H9 (cell line): ENCODE measurements at regions not wholly inside any gene's neighbourhood (a gene's known extent, or its start where the extent isn't known, plus 50 kb on each side); places are given as distances from the start of the nearest gene placed in this dataset.

Source experiments
- DNase-seq: peaks from one replicate; pipeline ENCODE4 v3.0.0-alpha.2; 2017
- H2AFZ ChIP-seq: one replicate; pipeline ENCODE4 v1.6.1; 2013; ENCODE audit warnings: mild to moderate bottlenecking, low read length, control low read depth, moderate library complexity
- H2AK5ac ChIP-seq: 2 replicates; pipeline ENCODE4 v1.6.1; 2013; ENCODE audit warnings: low read length, control low read depth, mixed read lengths; ENCODE audit not compliant: insufficient read length
- H2BK120ac ChIP-seq: one replicate; pipeline ENCODE4 v1.6.1; 2013; ENCODE audit warnings: low read depth, mild to moderate bottlenecking, low read length, control low read depth, inconsistent platforms; ENCODE audit not compliant: poor library complexity, severe bottlenecking
- H2BK12ac ChIP-seq: 2 replicates; pipeline ENCODE4 v1.6.1; 2013; ENCODE audit warnings: low read length, control low read depth, mixed read lengths, low read depth; ENCODE audit not compliant: insufficient read length
- H2BK15ac ChIP-seq: 2 replicates; pipeline ENCODE4 v1.6.1; 2013; ENCODE audit warnings: low read depth, low read length, control low read depth
- H2BK20ac ChIP-seq: one replicate; pipeline ENCODE4 v1.6.1; 2013; ENCODE audit warnings: low read depth, mild to moderate bottlenecking, low read length, control low read depth, inconsistent platforms; ENCODE audit not compliant: poor library complexity, severe bottlenecking
- H2BK5ac ChIP-seq: 2 replicates; pipeline ENCODE4 v1.6.1; 2013; ENCODE audit warnings: low read length, control low read depth, mixed read lengths; ENCODE audit not compliant: insufficient read length
- H3K14ac ChIP-seq: 2 replicates; pipeline ENCODE4 v1.6.1; 2013; ENCODE audit warnings: low read length, control low read depth; ENCODE audit not compliant: insufficient read depth
- H3K18ac ChIP-seq: 2 replicates; pipeline ENCODE4 v1.6.1; 2013; ENCODE audit warnings: low read depth, mild to moderate bottlenecking, mixed read lengths, low read length, control low read depth; ENCODE audit not compliant: insufficient read length
- H3K23ac ChIP-seq: 2 replicates; pipeline ENCODE4 v1.6.1; 2013; ENCODE audit warnings: low read length, control low read depth, mixed read lengths, low read depth; ENCODE audit not compliant: insufficient read length
- H3K23me2 ChIP-seq: 2 replicates; pipeline ENCODE4 v1.6.1; 2013; ENCODE audit warnings: low read depth, mild to moderate bottlenecking, mixed read lengths, low read length, control low read depth; ENCODE audit not compliant: insufficient read length, poor library complexity, severe bottlenecking
- H3K27ac ChIP-seq: 2 replicates; pipeline ENCODE4 v1.5.1; 2013; ENCODE audit warnings: low read length, control low read depth, mixed read lengths, low read depth; ENCODE audit not compliant: insufficient read length
- H3K27me3 ChIP-seq: 2 replicates; pipeline ENCODE4 v1.6.1; 2013; ENCODE audit warnings: low read length, control low read depth, inconsistent platforms; ENCODE audit not compliant: insufficient read depth
- H3K4ac ChIP-seq: 2 replicates; pipeline ENCODE4 v1.6.1; 2013; ENCODE audit warnings: low read depth, mild to moderate bottlenecking, control low read depth, inconsistent platforms, low read length, moderate library complexity
- H3K4me1 ChIP-seq: 2 replicates; pipeline ENCODE4 v1.6.1; 2013; ENCODE audit warnings: low read length, control low read depth, inconsistent platforms; ENCODE audit not compliant: insufficient read depth
- H3K4me2 ChIP-seq: 2 replicates; pipeline ENCODE4 v1.6.1; 2013; ENCODE audit warnings: low read length, control low read depth, mixed read lengths; ENCODE audit not compliant: insufficient read length, insufficient read depth
- H3K56ac ChIP-seq: 2 replicates; pipeline ENCODE4 v1.6.1; 2013; ENCODE audit warnings: low read depth, mild to moderate bottlenecking, mixed read lengths, low read length, control low read depth; ENCODE audit not compliant: insufficient read length
- H3K79me1 ChIP-seq: 2 replicates; pipeline ENCODE4 v1.6.1; 2013; ENCODE audit warnings: low read depth, mild to moderate bottlenecking, moderate library complexity, low read length, control low read depth, inconsistent platforms; ENCODE audit not compliant: insufficient read depth, poor library complexity, severe bottlenecking
- H3K79me2 ChIP-seq: 2 replicates; pipeline ENCODE4 v1.6.1; 2013; ENCODE audit warnings: low read length, control low read depth, inconsistent platforms; ENCODE audit not compliant: insufficient read depth
- H3K9ac ChIP-seq: 2 replicates; pipeline ENCODE4 v1.6.1; 2013; ENCODE audit warnings: low read length, control low read depth, mixed read lengths; ENCODE audit not compliant: insufficient read length; ENCODE audit errors: extremely low read depth
- H3K9me3 ChIP-seq: one replicate; pipeline ENCODE4 v1.6.1; 2013; ENCODE audit warnings: low read depth, low read length, inconsistent platforms; ENCODE audit not compliant: control insufficient read depth
- H3T11ph ChIP-seq: one replicate; pipeline ENCODE4 v1.6.1; 2013; ENCODE audit warnings: mild to moderate bottlenecking, low read length, control low read depth, inconsistent platforms
- H4K20me1 ChIP-seq: one replicate; pipeline ENCODE4 v1.6.1; 2013; ENCODE audit not compliant: control insufficient read depth, insufficient read length, insufficient read depth
- H4K5ac ChIP-seq: 2 replicates; pipeline ENCODE4 v1.6.1; 2013; ENCODE audit warnings: low read depth, mild to moderate bottlenecking, mixed read lengths, low read length, control low read depth; ENCODE audit not compliant: insufficient read length
- H4K8ac ChIP-seq: replicated peaks from 2 replicates; pipeline ENCODE4 v1.6.1; 2013; ENCODE audit warnings: low read length, control low read depth, mixed read lengths, low read depth; ENCODE audit not compliant: insufficient read length
- H4K91ac ChIP-seq: 2 replicates; pipeline ENCODE4 v1.6.1; 2013; ENCODE audit warnings: low read depth, mild to moderate bottlenecking, moderate library complexity, mixed read lengths, low read length, control low read depth; ENCODE audit not compliant: insufficient read length
- H3K27ac Mint-ChIP-seq, 3 experiments: 2 replicates in 2 of 3; 3 replicates in 1 of 3; pipeline ENCODE4 v1.8.0; 2020 to 2021; ENCODE audit warnings: mixed read lengths in 3 of 3, mild to moderate bottlenecking in 1 of 3, moderate library complexity in 1 of 3
- H3K27me3 Mint-ChIP-seq: 2 replicates; pipeline ENCODE4 v1.8.0; 2021; ENCODE audit warnings: low read depth, mild to moderate bottlenecking, moderate library complexity, mixed read lengths
- H3K36me3 Mint-ChIP-seq, 3 experiments: 2 replicates in 2 of 3; 3 replicates in 1 of 3; pipeline ENCODE4 v1.8.0; 2020 to 2021; ENCODE audit warnings: low read depth in 3 of 3, mixed read lengths in 3 of 3; ENCODE audit not compliant: insufficient read depth in 1 of 3
- H3K4me1 Mint-ChIP-seq, 2 experiments: 2 replicates each; pipeline ENCODE4 v1.8.0; 2020; ENCODE audit warnings: mixed read lengths in 2 of 2
- H3K4me3 Mint-ChIP-seq, 2 experiments: 2 replicates in 1 of 2; 3 replicates in 1 of 2; pipeline ENCODE4 v1.8.0; 2020 to 2021; ENCODE audit warnings: mild to moderate bottlenecking in 2 of 2, mixed read lengths in 2 of 2, moderate library complexity in 1 of 2
- H3K9me3 Mint-ChIP-seq, 2 experiments: 2 replicates in 1 of 2; 3 replicates in 1 of 2; pipeline ENCODE4 v1.8.0; 2020; ENCODE audit warnings: mild to moderate bottlenecking in 2 of 2, mixed read lengths in 2 of 2, moderate library complexity in 1 of 2
- WGBS: extraction: QIAGEN DNeasy Blood & Tissue Kit; methylation state at CpG from one replicate; pipeline ENCODE4 v1.1.7; 2013; ENCODE audit warnings: missing lambda C conversion rate, low lambda C conversion rate, mixed read lengths; ENCODE audit not compliant: insufficient read length; ENCODE audit errors: extremely low coverage; 5-methylcytosine and 5-hydroxymethylcytosine counted together
- TF ChIP-seq, protein P1 (sequence below): fragments of 200-600 bp; sonication (generic); conservative IDR thresholded peaks from 3 replicates; pipeline ENCODE4 v1.8.0; 2021; ENCODE audit warnings: antibody characterized with exemption, mild to moderate bottlenecking

DNA sequence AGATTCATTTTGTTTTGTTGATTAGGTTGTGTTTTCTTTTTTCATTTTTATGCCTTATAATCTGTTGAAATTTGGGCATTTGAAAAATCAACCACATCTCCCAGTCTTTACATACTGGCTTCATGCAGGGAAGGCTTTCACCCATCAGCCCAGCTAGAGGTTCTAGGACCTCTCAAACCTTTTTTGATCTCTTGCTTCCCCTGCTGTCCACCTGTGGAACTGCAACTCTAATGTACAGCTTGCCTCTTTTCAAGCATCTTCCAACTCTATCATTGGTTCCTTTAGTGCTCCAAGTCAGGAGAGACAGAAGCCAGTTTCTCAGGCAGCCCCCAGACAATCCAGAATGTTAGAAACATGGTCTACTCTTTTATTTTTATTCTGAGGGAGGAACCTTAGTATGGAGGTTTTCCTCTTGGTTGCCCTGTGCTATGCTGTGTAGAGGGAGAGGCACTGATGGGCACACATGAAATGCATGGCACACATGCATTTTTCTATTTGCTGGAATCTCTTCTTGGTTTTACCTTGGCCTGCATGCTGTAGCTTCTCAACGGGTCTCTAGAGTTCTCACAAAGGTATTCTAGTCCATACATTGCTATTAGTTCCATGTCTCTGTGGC is 107.2 kb upstream of the L3MBTL4 start:
- H2BK5ac ChIP-seq: no peak overlapping the region
- no peak overlapping the region for H3K14ac ChIP-seq
- no peak overlapping the region for H4K5ac ChIP-seq
- DNase-seq: peak; percentile 73
- H3T11ph ChIP-seq: no peak overlapping the region
- H3K56ac ChIP-seq: no peak overlapping the region
- H3K27ac ChIP-seq: no peak overlapping the region
- no peaks in the 10 kb centered on the region for H3K4me1 ChIP-seq
- H2BK12ac ChIP-seq: no peak overlapping the region
- H3K27me3 Mint-ChIP-seq: no peaks in the 10 kb centered on the region
- H3K4me1 Mint-ChIP-seq: no peaks in the 10 kb centered on the region
- H2AFZ ChIP-seq: no peak overlapping the region
- H3K79me2 ChIP-seq: no peaks in the 10 kb centered on the region
- no peak overlapping the region for H2BK15ac ChIP-seq
- H4K20me1 ChIP-seq: no peaks in the 10 kb centered on the region
- no peak overlapping the region for H3K27ac Mint-ChIP-seq
- H3K9me3 Mint-ChIP-seq: peaks cover 3 to 11% of the 10 kb centered on the region in 2 experiments; a peak in 4 of 5 replicates
- no peak overlapping the region for H3K4me2 ChIP-seq
- H2BK20ac ChIP-seq: no peak overlapping the region
- H3K4me3 Mint-ChIP-seq: no peak overlapping the region
- TF ChIP-seq, protein P1, sequence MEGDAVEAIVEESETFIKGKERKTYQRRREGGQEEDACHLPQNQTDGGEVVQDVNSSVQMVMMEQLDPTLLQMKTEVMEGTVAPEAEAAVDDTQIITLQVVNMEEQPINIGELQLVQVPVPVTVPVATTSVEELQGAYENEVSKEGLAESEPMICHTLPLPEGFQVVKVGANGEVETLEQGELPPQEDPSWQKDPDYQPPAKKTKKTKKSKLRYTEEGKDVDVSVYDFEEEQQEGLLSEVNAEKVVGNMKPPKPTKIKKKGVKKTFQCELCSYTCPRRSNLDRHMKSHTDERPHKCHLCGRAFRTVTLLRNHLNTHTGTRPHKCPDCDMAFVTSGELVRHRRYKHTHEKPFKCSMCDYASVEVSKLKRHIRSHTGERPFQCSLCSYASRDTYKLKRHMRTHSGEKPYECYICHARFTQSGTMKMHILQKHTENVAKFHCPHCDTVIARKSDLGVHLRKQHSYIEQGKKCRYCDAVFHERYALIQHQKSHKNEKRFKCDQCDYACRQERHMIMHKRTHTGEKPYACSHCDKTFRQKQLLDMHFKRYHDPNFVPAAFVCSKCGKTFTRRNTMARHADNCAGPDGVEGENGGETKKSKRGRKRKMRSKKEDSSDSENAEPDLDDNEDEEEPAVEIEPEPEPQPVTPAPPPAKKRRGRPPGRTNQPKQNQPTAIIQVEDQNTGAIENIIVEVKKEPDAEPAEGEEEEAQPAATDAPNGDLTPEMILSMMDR: peak; percentile 89
- H3K9ac ChIP-seq: no peak overlapping the region
- no CpG with 5 or more reads among the region's 1 CpG for WGBS
- H4K8ac ChIP-seq: no peak overlapping the region
- H3K18ac ChIP-seq: no peak overlapping the region
- H3K23me2 ChIP-seq: no peaks in the 10 kb centered on the region
- no peak overlapping the region for H3K23ac ChIP-seq
- H3K9me3 ChIP-seq: no peaks in the 10 kb centered on the region
- no peak overlapping the region for H2AK5ac ChIP-seq
- no peak overlapping the region for H2BK120ac ChIP-seq
- no peak overlapping the region for H4K91ac ChIP-seq
- no peaks in the 10 kb centered on the region for H3K79me1 ChIP-seq
- H3K27me3 ChIP-seq: no peaks in the 10 kb centered on the region
- no peak overlapping the region for H3K4ac ChIP-seq
- H3K36me3 Mint-ChIP-seq: peaks cover 0 to 10% (median 2%) of the 10 kb centered on the region in 3 experiments; a peak in 3 of 7 replicates
